Hematopoietic multipotent progenitor cell treated with erythropoietin and hydrocortisone succinate and interleukin-3 and kit ligand, for 6 days (in vitro differentiated cells): ENCODE measurements at regions not wholly inside any gene's neighbourhood (a gene's known extent, or its start where the extent isn't known, plus 50 kb on each side); places are given as distances from the start of the nearest gene placed in this dataset.

ENCODE experiments used
- DNase-seq: peaks from one replicate; pipeline ENCODE4 v3.0.0-alpha.2; 2015

GRCh38 chr5:173524136-173524535 lies 92.3 kb downstream of the BOD1 start:
- DNase-seq, result no peak

DNA sequence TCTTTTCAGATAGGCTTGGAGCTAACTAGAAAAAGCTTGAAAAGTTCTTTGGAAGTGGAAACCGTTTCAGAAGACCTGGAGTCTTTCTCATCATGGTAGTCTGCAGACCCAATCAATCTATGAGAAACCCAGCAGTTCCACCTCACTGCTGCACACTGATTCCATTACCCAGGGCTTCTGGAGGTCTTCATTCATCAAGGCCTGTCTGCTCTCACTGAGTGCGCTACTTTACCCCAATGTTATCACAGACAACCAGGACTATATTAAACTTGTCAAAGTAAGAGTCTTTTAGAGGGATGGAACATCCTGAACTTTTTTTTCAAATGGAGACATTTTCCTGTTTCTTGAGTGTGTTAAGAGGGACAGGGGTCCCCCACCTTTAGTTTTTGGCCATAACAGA lies 93.1 kb downstream of the BOD1 start:
- no peak for DNase-seq

- DNase-seq, result no peak
Observed at GRCh38 chr5:173522518-173522917, 93.9 kb downstream of the BOD1 start.

DNA sequence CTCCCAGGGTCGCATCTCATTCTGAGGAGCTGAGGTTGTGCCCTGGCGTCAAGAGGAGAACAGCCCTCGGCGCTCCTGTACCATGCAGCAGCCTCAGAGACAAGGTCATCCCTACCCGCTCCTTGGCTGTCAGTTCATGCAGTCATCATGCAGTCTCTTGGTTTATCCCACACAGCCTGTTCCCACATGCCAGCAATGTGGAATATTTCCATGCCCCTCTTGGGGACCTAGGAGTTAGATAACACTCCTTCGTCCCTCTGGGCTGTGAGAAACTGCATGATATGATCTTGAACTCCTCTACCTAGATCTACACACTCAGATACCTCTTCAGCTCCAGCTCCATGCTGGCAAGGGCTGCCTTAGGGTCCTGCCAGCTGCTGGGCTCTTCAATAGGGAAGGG lies 97.6 kb downstream of the BOD1 start:
- DNase-seq, result no peak

DNA sequence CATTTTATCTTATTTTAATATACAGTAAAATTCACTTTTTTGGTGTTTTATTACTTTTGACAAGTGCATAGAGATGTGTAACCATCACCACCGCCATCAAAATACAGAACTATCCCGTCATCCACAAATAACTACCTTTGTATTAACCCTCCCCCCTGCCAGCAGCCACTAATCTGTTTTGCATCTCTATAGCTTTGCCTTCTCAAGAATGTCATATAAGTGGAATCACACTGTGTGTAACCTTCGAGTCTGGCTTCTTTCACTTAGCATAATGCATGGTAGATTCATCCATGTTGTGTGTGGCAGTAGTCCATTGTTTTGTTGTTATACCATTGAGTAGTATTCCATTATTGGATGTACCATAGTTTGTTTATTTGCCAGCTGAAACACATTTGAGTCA lies 98.8 kb downstream of the BOD1 start:
- DNase-seq, result no peak

DNA sequence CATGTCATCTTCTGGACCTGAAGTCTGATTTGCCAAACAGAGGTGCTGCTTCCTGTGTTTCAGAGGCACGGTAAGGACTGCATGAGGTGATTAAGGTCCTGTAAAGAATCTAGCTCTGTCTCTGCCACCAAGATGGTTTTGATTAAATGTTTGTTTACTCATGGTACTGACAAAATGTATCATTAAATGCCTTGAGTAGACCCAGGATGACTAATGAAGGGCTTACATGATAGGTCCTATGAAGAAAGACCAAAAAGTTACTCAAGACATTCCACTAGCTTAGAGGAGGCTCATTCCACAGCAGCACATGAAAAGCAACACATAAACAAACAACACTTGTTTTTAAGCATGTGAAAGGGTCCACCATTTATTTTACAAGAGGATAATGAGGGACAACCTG lies 100.9 kb downstream of the BOD1 start:
- no peak for DNase-seq

DNA sequence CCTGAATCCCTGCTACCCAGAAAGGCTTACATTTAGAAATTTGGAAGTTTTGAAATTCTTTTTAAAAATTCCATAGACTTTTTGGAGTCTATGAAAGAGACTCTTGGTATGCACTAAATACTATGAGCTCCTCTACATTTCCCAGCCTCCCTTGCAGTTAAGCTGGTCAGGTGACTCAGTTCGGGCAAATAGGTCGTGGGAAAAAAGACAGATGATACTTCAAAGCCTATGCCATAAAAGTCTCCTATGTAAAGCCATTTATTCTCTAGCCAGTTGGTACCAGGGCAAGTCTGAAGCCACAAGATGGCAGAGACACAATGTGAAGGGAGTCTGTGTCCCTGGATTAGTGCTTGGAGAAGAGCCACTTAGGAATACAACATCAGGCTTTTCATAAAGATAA lies 101.8 kb downstream of the BOD1 start:
- DNase-seq, result no peak

DNA sequence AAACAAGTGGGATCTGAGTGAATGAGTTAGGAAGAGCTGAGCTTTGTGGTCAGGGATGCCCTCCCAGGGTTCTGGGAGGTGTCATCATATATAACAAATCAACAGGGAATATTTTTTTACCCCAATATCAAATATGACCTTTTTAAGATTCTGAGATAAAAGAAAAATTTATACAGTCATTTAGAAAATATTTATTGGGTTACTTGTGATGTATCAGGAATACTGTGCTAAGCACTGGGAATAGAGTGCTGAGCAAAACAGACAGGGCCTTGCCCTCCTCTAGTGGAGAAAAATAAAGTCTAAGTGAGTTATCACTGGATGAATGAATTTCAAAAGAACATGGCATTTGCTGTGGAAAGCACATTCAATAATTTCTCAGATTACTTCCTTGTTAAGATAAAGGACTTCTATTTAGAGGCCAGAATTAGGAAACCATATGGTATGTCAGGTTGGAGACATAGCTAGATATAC lies 102.9 kb downstream of the BOD1 start:
- DNase-seq, result no peak

DNA sequence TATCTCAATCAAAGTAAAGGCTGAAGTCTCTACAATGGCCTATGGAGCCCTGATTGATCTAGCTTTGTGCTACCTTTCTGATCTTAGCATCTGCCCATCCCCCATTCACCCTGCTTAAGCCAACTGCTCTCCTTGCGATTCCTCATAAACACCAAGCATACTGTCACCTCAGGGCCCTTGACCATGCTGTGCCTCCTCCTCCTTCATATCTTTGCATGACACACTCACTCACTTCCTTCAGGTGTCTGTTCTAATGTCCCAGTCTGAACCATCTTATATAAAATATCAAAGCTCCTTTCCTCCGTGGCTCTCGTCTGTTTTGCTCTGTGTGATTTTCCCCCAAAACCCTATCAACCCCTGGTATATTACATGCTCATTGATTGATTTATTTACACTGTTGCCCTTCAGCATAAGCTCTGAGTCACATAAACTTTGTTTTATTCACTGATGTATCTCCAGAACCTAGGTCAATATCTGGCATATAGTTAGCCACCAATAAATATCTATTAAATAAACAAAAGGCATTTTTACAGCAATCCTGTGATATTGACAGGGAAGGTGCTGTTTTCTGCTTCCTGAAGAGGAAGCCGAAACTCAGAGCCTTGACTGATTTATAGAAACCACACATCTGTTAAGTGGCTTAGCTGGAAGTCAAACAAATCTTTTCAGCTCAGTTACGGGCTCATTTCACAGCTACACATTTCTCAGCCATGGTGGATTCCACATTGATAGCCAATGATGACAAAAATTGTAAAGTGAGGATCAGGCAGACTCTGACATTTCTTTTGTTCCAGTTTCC lies 103.6 kb downstream of the BOD1 start:
- DNase-seq, result no peak

DNA sequence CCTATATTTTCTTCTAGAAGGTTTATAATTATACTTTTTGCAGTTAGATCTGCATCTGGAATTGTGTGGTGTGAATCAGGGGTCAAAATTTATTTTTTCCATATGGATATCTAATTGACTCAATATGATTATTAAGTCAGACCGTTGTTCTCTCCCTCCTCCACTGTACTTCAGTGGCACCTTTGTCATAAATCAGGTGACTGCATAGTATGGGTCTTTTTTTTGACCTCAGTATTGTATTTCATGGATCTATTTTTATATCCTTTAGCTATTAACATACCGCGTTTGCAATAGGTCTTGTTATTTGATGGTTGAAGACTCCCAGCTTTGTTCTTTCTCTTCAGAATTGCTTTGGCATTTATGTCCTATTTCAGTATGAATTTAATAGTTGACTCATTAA lies 107.4 kb downstream of the BOD1 start:
- no peak for DNase-seq

- DNase-seq, result no peak
Observed at GRCh38 chr5:173507171-173507570, 109.3 kb downstream of the BOD1 start.

DNA sequence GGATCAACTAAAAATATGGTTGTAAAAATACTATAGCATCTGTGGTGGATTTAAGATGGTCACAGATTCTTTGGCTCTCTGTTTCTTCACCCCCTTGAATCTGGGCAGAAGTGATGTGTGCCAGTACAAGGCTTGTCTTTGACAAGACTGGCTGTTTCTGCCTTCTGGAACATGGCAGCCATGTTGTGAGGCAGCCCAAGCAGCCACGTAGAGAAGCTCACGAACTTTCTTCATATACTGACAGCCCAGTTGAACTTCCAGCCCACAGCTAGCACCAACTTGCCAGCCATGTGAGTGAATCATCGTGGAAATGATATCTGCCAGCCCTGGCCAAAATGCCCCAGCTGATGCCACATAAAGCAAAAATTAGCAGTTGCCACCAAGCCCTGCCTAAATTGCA lies 110.8 kb downstream of the BOD1 start:
- DNase-seq, result no peak

DNA sequence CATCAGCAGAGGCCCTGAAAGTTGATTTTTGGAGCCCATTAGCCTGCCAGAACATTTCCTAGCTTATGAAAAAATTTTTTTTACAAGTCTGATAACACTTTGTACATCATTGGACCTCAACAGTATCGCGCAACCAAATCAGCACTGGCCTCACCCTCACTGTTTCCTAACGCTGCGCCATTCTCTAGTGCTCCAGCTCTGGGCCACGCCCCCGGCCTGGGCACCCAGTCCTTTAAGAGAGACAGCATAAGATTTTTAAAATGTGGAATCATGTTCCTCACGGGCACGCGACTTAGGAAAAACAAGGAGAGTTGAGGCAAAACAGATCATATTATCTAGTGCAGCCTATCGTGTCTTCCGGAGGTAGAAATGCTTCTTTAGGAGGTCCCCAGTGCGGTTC lies 114.5 kb downstream of the BOD1 start:
- DNase-seq, result no peak

- DNase-seq, result no peak
Observed at GRCh38 chr5:173501271-173501670, 115.2 kb downstream of the BOD1 start.

GRCh38 chr5:173500213-173500560 lies 116.3 kb downstream of the BOD1 start:
- no peak for DNase-seq

DNA sequence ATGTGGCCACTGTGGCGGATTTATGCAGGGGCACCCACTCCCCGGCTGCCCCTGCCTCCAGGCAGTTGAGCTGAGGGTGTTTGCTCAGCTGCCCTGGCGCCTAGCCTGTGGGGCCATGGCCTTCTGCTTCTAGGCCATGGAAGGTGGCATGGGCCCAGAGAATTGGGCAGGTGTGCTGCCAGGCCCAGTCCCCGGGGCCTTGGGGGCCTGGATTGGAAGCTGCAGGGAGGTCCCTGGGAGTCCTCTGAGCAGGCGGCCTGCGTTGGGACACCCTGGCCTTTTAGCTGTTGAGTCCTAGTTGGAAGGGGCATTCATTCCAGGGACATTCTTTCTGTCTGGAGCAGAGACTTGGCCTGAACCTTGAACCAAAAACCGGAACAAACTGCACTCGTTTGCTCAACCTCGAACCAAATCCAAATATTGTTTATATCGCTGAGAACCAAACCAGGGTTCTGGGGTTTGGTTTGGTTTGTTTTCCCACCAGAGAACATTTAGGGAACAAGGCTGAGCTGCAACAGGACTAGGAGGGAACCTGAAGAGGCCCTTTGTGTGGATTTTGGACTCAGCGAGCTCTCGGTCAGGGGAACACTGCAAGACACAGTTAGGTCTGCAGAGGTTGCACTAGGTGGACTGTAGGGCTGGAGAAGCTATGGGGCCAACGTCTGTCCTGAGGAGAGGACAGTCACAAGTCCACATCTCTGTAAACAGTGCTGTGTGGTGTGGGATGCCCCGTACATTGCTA lies 116.8 kb downstream of the BOD1 start:
- DNase-seq, result no peak

- no peak for DNase-seq
Observed at GRCh38 chr5:173498739-173499470, 117.5 kb downstream of the BOD1 start.

DNA sequence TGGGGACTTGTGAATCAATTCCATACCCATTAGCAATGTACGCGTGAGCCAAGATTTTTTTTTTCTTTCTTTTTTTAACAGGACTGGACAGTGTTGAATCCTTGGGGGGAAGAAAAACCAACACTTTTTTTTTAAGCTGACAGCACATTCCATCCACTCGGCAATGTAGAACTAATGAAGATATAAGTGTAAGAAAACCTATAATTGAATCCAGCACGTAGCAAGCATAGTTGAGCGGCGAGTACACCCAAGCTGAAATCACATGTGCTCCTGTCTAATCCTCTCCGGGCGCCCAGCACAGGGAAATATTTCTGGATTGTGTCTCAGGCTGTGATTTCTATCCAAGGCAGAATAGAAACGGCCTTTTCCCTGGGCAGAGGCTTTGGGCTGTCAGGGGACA lies 118.2 kb downstream of the BOD1 start:
- DNase-seq, result no peak

DNA sequence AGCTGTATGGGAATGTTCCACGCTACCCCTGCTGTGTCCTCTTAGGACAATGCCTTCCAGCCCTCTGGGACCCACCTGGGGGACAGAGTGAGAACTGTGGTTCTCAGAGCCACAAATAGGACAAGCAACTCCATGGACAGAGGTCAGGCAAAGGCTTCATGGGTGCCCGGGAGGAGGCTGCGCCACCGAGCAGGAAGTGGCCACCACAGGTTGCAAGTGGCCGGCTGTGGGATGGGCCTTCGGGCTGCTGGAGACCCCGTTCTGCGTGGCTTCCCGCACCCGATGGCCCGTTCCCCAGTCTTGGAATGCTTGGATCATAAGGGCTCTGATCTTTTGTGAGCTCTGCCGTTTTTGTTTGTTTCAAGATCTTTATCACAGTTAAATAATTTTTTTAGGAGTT lies 118.8 kb downstream of the BOD1 start:
- DNase-seq, result no peak

DNA sequence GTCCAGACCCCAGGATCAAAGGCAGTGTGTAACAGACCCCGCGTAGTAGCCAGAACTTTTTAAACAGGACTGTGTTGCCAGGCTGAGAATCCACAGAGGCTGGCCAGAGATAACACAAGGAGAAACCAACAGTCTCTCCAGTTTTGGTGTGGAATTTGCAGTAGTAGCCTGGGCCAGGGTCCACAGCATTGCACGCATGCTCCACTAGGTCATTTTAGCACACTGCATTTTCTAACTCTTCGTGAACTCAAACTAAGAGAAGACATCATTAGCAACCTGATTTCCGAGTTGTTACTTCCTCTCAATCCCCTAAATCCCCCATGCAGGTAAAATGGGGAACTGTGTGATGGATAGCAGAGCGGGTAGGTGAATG lies 119.6 kb downstream of the BOD1 start:
- DNase-seq, result no peak

- no peak for DNase-seq
Observed at GRCh38 chr5:173496129-173496882, 120.1 kb downstream of the BOD1 start.

DNA sequence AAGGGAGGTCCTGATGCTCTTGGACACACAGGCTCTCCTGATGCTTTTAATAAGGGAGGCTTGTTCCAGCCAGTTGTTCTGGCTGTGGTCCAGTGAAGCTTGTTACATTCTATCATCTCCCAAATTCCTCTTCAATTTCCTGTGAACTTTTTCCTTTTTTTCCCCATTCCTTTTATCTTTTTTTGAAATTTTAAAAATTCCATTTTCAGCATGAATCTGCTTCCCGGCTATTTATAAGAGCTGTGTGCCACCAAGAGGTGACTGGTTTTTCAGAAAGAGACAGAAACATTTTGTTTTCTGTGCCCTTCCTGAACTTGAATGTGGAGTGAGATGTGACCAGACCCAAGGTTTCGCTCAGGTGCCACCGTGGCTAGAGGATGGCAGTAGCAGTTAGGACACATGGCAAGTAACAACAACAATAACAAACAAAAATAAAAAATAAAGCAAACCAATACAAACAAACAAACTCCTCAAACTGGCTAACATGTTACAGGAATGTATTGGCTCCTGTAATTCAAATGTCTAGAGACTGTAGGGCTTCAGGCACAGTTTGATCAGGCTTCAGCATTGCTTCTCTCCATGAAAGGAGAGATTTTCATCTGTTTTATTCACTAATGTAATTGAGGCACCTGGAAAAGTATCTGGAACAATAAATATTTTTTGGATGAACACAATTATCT lies 121.1 kb downstream of the BOD1 start:
- no peak for DNase-seq

DNA sequence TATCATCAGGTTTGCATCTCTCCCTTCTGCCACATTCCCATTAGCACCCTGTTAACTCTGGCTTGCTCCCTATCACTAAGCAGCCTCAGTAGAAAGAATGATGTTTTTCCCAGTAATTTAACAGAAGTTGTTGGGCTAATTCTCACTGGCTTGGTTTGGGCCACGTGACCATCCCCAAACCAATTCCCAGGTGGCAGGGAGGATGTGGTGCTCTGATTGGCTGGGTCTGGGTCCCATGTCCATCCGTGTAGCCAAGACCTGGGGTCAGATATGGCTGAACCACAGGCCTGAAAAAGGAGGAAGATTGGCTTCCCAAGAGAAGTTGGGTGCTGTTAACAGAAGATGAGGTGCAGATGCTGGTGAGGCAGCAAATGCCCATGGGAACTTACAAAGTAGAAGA lies 122.0 kb downstream of the BOD1 start:
- DNase-seq, result no peak
